HG03565 (cell line): ENCODE measurements at regions not wholly inside any gene's neighbourhood (a gene's known extent, or its start where the extent isn't known, plus 50 kb on each side); places are given as distances from the start of the nearest gene placed in this dataset.
"Not testable (repeated sequence)": the region's sequence is repeated elsewhere in the genome, so short reads cannot be mapped to it uniquely, and the experiment has no call there.

Source experiments
- ATAC-seq: cut with Tn5 transposase; IDR thresholded peaks from one replicate; pipeline ENCODE4 v1.9.1; 2021; ENCODE audit warnings: mild to moderate bottlenecking, moderate library complexity; ENCODE audit not compliant: unreplicated experiment

- not testable (repeated sequence) for ATAC-seq
These were observed 65.9 kb upstream of the TNK2 start for GRCh38 chr3:195974281-195974680.

- ATAC-seq: not testable (repeated sequence)
These were observed 62.5 kb upstream of the TNK2 start for GRCh38 chr3:195970873-195971272.

DNA sequence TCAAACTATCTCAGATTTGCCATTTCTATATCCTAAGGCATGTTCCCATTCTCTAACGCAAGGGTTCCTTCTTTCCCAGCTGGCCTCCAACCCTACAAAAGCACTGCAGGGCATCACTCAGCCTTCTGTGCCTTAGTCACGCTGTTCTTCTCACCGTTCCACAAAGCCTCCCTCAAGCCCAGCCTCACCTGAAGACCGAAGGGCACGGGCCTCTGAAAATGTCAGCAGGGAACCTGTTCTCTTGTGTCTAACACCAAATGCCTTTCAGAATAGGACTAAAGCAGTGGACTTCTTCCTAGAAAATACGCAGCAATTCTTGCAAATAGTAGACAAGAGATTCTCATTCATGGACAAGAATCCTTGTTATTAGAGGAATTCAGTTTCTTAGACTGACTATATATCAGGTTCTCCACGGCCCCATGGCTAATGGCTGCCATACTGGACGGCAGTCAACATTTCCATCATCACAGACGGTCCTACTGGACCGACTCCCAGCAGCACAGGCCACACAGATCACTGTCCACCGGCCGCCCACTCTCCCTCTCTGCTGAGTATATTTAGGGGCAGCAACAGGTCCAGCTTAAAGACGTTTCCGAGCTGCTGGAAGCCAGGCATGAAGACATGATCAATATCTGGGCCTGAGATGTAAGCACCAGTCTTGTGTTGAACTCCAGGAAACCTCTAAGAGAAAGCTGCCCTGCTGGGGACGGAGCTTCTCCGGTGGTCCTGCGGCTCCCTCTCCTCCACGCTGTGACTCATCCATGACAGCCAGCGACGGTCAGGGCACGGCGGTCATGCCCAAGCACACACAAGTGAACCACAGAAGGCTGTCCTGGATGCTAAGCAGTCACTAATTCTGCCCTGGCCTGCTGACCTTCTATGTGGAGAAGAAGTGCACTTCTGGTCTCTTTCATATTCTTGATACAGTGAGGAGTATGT, 61.8 kb upstream of the TNK2 start:
- ATAC-seq: not testable (repeated sequence)

DNA sequence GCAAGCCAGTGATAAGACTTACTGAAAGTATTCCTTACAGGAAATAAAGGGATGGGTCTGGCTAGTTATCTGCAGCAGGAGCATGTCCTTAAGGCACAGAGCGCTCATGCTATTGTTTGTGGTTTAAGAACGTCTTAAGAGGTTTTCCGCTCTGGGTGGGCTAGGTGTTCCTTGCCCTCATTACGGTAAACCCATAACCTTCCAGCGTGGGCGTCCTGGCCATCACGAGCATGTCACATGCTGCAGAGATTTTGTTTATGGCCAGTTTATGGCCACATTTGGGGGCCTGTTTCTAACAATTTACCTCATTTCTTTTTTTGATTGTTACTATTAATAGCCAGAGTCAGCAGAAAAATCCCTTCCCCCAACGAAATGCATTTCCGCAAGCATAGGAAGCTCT, 61.0 kb upstream of the TNK2 start:
- not testable (repeated sequence) for ATAC-seq

- ATAC-seq: not testable (repeated sequence)
These were observed 59.8 kb upstream of the TNK2 start for GRCh38 chr3:195968104-195968503.

DNA sequence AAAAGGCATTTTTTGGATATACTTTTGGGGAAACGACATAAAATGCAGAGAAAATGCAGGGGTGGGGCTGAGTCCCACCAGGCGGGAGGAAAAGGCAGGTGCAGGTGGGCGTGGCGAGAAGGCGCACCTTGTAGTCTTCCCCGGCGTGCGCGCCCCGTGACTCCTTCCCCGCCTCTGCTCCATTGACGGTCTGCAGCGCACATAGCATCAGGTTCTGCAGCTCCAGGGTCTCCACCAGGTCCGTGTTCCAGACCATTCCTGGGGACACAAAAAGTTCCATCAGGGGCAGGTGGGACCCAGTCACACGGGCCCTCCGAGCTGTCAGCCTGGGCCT, 59.0 kb upstream of the TNK2 start:
- not testable (repeated sequence) for ATAC-seq

DNA sequence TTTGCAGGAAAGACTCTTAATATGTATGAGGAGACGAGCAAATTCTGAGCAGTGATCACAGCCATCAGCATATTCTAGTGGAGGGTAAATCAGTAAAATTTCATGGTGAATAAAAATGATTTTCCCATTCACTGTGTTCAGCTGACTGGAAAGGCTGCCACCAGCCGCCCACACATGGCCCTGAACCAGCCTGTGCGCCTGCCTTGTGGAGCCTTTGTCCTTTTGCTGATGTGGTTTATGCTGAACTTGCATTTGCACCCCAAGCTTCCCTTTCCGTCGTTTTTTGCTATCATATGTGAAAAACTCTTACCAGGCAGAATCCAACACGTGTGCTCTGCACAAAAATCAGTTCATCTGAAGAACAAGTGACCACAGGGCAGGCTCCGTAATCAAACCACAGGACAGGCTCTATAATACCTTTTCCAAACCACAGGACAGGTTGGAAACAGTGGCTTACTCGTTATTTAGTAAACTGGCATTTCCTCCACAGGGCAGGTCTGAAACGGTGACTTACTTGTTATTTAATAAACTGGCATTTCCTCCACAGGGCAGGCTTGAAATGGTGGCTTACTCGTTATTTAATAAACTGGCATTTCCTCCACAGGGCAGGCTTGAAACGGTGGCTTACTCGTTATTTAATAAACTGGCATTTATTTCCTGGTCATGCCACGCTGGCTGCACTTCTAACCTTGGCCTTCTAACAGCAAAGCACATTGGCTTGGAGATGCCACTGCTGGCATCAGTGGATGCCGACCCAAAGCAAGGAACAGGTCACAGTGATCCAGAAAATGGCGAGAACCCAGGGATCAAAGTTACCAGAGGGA, 58.4 kb upstream of the TNK2 start:
- not testable (repeated sequence) for ATAC-seq

DNA sequence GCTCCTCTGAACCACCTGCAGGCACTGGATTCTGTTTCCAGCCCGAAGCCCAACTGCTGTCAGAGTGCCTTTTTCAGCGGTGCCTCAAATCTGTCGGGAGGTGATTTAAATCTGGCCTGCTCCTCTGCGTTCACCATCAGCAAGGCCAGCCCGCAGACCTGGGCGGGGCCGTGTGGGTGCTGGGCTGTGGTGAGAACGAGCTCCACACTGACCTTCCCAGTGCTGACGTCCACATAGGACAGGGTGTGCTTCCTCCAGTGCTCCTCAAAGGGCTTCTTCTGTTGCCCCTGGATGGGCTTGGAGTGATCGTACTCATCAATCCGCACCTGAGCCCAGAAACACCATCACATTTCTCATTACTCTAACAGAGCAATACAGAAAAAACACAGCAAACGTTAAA, 56.9 kb upstream of the TNK2 start:
- not testable (repeated sequence) for ATAC-seq

- ATAC-seq: not testable (repeated sequence)
These were observed 56.2 kb upstream of the TNK2 start for GRCh38 chr3:195964318-195965107.

- not testable (repeated sequence) for ATAC-seq
These were observed 53.9 kb upstream of the TNK2 start for GRCh38 chr3:195962222-195962621.

DNA sequence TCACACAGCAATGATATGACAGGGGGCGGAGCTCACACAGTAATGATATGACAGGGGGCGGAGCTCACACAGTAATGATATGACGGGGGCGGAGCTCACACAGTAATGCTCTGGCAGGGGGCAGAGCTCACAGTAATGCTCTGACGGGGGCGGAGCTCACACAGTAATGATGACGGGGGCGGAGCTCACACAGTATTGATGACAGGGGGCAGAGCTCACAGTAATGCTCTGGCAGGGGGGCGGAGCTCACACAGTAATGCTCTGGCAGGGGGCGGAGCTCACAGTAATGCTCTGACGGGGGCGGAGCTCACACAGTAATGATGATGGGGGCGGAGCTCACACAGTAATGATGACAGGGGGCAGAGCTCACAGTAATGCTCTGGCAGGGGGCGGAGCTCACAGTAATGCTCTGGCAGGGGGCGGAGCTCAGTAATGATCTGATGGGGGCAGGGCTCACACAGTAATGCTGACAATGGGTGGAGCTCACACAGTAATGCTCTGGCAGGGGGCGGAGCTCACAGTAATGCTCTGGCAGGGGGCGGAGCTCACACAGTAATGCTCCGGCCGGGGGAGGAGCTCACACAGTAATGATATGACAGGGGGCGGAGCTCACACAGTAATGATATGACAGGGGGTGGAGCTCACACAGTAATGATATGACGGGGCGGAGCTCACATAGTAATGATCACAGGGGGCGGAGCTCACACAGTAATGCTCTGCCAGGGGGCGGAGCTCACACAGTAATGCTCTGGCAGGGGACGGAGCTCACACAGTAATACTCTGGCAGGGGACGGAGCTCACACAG, 52.8 kb upstream of the TNK2 start:
- not testable (repeated sequence) for ATAC-seq

GRCh38 chr3:195960164-195960563, 51.8 kb upstream of the TNK2 start:
- not testable (repeated sequence) for ATAC-seq

GRCh38 chr3:195959367-195960157, 51.2 kb upstream of the TNK2 start:
- ATAC-seq: not testable (repeated sequence)

DNA sequence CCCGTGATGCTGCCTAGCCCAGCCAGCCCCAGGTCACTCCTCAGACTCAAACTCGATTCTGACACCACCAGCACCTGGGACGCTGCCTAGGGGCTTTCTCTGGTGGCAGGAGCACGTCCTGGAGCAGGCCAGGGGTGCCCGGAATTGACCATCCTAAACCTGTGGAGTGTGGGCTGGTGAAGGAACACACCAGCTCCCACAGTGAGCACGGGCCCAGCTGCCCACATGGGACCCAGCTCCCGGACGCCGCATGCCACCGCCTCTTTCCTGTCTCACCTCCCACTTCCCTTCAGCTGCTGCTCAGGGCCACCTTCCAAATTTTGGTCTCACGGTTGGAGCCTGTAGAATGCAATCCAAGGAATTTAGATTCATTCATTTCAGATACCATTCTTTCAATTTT, 50.4 kb upstream of the TNK2 start:
- ATAC-seq: not testable (repeated sequence)
